Colon (tissue), 2 donors: ENCODE measurements at regions not wholly inside any gene's neighbourhood (a gene's known extent, or its start where the extent isn't known, plus 50 kb on each side); places are given as distances from the start of the nearest gene placed in this dataset.

Experiments used
- FAIRE-seq: peaks from 2 replicates; lab custom pipeline; 2012; peaks lifted over from hg19 to GRCh38; lab: Jason Lieb, UNC
- donor health status: control.
- donor health status: control.

GRCh38 chr9:81847181-81847915 lies 80.9 kb upstream of the SPATA31D4 start:
- no peak for FAIRE-seq

GRCh38 chr9:81848472-81848871 lies 79.8 kb upstream of the SPATA31D4 start:
- FAIRE-seq = no peak

GRCh38 chr9:81849631-81850259 lies 78.5 kb upstream of the SPATA31D4 start:
- no peak for FAIRE-seq

- FAIRE-seq = no peak
Measured at GRCh38 chr9:81850724-81851123, 77.5 kb upstream of the SPATA31D4 start.

GRCh38 chr9:81851340-81851739 lies 76.9 kb upstream of the SPATA31D4 start:
- FAIRE-seq = no peak

GRCh38 chr9:81852820-81853219 lies 75.4 kb upstream of the SPATA31D4 start:
- no peak for FAIRE-seq

GRCh38 chr9:81855538-81855937 lies 72.7 kb upstream of the SPATA31D4 start:
- FAIRE-seq = no peak

- FAIRE-seq = no peak
Measured at GRCh38 chr9:81858657-81859430, 69.4 kb upstream of the SPATA31D4 start.

GRCh38 chr9:81860581-81860980 lies 67.6 kb upstream of the SPATA31D4 start:
- no peak for FAIRE-seq

- FAIRE-seq = no peak
Measured at GRCh38 chr9:81861644-81862043, 66.6 kb upstream of the SPATA31D4 start.

GRCh38 chr9:81868145-81868544 lies 60.1 kb upstream of the SPATA31D4 start:
- FAIRE-seq = no peak

GRCh38 chr9:81871695-81872094 lies 56.5 kb upstream of the SPATA31D4 start:
- FAIRE-seq = no peak

GRCh38 chr9:81874250-81874649 lies 54.0 kb upstream of the SPATA31D4 start:
- FAIRE-seq = no peak

GRCh38 chr9:81874931-81875330 lies 53.3 kb upstream of the SPATA31D4 start:
- FAIRE-seq = peak; percentile 90

GRCh38 chr9:81877047-81877446 lies 51.2 kb upstream of the SPATA31D4 start:
- no peak for FAIRE-seq
